Stimulated activated CD4-positive, alpha-beta T cell treated with anti-CD3 and anti-CD28 coated beads, Interleukin-12 subunit alpha, Interleukin-12 subunit beta, amount 100 ng/mL, for 24 hours (primary cell): ENCODE measurements at regions not wholly inside any gene's neighbourhood (a gene's known extent, or its start where the extent isn't known, plus 50 kb on each side); places are given as distances from the start of the nearest gene placed in this dataset.
"Not testable (repeated sequence)": the region's sequence is repeated elsewhere in the genome, so short reads cannot be mapped to it uniquely, and the experiment has no call there.

Experiments used
- DNase-seq, 2 experiments: peaks; one replicate each; pipeline ENCODE4 v3.0.0-alpha.2; 2020; ENCODE audit warnings: low read depth in 2 of 2

GRCh38 chr10:125605167-125605566 is 77.8 kb downstream of the TEX36 start:
- DNase-seq: no peak

GRCh38 chr10:125602825-125603224 is 80.1 kb downstream of the TEX36 start:
- no peak for DNase-seq

- DNase-seq: no peak
Measured at GRCh38 chr10:125599194-125599593, 83.8 kb downstream of the TEX36 start.

- no peak for DNase-seq
Measured at GRCh38 chr10:125595911-125596310, 87.1 kb downstream of the TEX36 start.

- no peak for DNase-seq
Measured at GRCh38 chr10:125593644-125594043, 89.3 kb downstream of the TEX36 start.

GRCh38 chr10:125592897-125593296 is 90.1 kb downstream of the TEX36 start:
- DNase-seq: no peak

GRCh38 chr10:125591886-125592285 is 91.1 kb downstream of the TEX36 start:
- no peak for DNase-seq

GRCh38 chr10:125588738-125589137 is 94.2 kb downstream of the TEX36 start:
- DNase-seq: not testable (repeated sequence)

GRCh38 chr10:125584954-125585353 is 98.0 kb downstream of the TEX36 start:
- no peak for DNase-seq

- no peak for DNase-seq
Measured at GRCh38 chr10:125578658-125579315, 104.2 kb downstream of the TEX36 start.

GRCh38 chr10:125575843-125576242 is 107.1 kb downstream of the TEX36 start:
- no peak for DNase-seq

GRCh38 chr10:125568156-125568555 is 114.8 kb downstream of the TEX36 start:
- DNase-seq: no peak

- no peak for DNase-seq
Measured at GRCh38 chr10:125567529-125567928, 115.4 kb downstream of the TEX36 start.

- DNase-seq: no peak
Measured at GRCh38 chr10:125565046-125565445, 117.9 kb downstream of the TEX36 start.

- no peak for DNase-seq
Measured at GRCh38 chr10:125564570-125564969, 118.4 kb downstream of the TEX36 start.

GRCh38 chr10:125562737-125563136 is 120.2 kb downstream of the TEX36 start:
- DNase-seq: no peak

GRCh38 chr10:125560947-125561346 is 122.0 kb downstream of the TEX36 start:
- no peak for DNase-seq

GRCh38 chr10:125559210-125559609 is 123.8 kb downstream of the TEX36 start:
- DNase-seq: no peak

- no peak for DNase-seq
Measured at GRCh38 chr10:125557801-125558505, 125.0 kb downstream of the TEX36 start.

GRCh38 chr10:125557311-125557710 is 125.7 kb downstream of the TEX36 start:
- no peak for DNase-seq

GRCh38 chr10:125556882-125557281 is 126.1 kb downstream of the TEX36 start:
- no peak for DNase-seq

- DNase-seq: no peak
Measured at GRCh38 chr10:125555743-125556142, 127.2 kb downstream of the TEX36 start.

GRCh38 chr10:125555267-125555666 is 127.7 kb downstream of the TEX36 start:
- no peak for DNase-seq

GRCh38 chr10:125554753-125555152 is 128.2 kb downstream of the TEX36 start:
- no peak for DNase-seq
